Activated CD4-positive, alpha-beta T cell treated with anti-CD3 and anti-CD28 coated beads, Interleukin-2, amount 10 ng/mL, durations not matched to agents 24 days and 14 days (primary cell): ENCODE measurements at regions not wholly inside any gene's neighbourhood (a gene's known extent, or its start where the extent isn't known, plus 50 kb on each side); places are given as distances from the start of the nearest gene placed in this dataset.

Source experiments
- DNase-seq: peaks from one replicate; pipeline ENCODE4 v3.0.0; 2022
- H3K27ac Mint-ChIP-seq: one replicate; pipeline ENCODE4 v1.8.0; 2022; ENCODE audit warnings: mild to moderate bottlenecking, mixed read lengths
- H3K27me3 Mint-ChIP-seq: one replicate; pipeline ENCODE4 v1.8.0; 2022; ENCODE audit warnings: mixed read lengths
- H3K36me3 Mint-ChIP-seq: one replicate; pipeline ENCODE4 v1.8.0; 2022; ENCODE audit warnings: low read depth, mild to moderate bottlenecking, mixed read lengths
- H3K4me1 Mint-ChIP-seq: one replicate; pipeline ENCODE4 v1.8.0; 2021; ENCODE audit warnings: mixed read lengths
- H3K4me3 Mint-ChIP-seq: one replicate; pipeline ENCODE4 v1.8.0; 2022; ENCODE audit warnings: mild to moderate bottlenecking, moderate library complexity, mixed read lengths
- H3K9me3 Mint-ChIP-seq: one replicate; pipeline ENCODE4 v1.8.0; 2021; ENCODE audit warnings: mixed read lengths
- intact Hi-C: fragments of 100-400 bp; cut with micrococcal nuclease; formaldehyde crosslinking; loops from one replicate; pipeline ENCODE4 v1.15.1; 2023

DNA sequence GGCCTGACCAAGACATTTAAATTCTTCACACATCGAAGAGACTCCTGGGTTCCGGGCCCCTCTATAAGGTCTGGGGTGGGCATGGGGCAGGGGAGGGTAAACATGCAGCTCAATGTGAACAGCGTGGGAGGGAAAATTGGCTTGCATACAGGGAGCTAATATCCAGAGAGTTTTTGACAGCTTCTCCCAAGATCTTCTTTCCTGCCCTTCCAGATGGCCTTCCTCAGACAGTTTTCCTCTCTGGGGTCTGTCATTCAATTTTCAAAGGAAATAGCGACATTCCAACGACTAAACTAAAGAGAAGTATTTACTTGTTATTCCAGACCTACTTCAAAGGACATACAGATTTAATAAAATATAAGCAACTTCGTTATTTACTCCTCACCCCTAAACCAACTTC, 1030.6 kb downstream of the MCTP2 start:
- Mint-ChIP-seq H3K4me3 (no peak overlapping the region), H3K4me1 (peaks cover 12% of the 10 kb centered on the region), H3K27me3 (peaks cover 61% of the 10 kb centered on the region), H3K27ac (no peak overlapping the region), H3K36me3 (no peaks in the 10 kb centered on the region), H3K9me3 (no peaks in the 10 kb centered on the region)
- no peak for DNase-seq
- intact Hi-C loops, result no loop called here

DNA sequence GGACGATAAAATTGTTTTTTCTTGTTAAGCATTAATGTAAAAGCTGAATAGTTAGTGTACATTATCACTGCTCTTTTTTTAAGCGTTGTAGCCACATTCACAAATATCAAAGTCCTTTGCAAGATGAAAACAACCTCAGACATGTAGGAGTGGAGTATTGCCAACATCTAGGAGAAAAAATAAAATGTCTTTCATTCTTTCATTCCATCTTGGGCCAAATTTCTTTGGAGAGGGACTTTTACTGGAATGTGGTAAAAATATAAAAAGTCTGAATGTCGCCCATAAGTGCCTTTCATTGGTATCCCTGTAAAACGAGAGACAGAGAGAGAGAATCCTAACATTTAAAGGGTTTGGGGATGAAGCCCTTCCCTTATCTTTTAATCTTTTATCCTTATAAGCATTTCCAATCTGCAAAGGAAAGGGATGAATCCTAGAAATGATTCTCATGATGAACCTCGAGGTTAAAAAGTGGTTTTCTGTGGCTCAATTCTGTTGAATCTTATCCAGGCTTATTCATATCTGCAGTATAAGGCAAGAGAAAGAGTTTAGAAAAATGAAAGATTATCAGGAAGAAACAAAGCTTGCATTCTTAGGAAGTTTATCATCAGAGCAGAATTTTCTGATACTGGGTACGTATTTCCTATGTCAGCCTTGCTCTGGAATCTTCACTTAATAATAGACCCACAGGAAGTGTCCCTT, 1031.7 kb downstream of the MCTP2 start:
- Mint-ChIP-seq H3K27ac (no peak overlapping the region), H3K9me3 (peaks cover 4% of the 10 kb centered on the region), H3K4me1 (peaks cover 14% of the 10 kb centered on the region), H3K4me3 (no peak overlapping the region), H3K36me3 (no peaks in the 10 kb centered on the region), H3K27me3 (peaks cover 65% of the 10 kb centered on the region)
- no peak for DNase-seq
- intact Hi-C loops, result no loop called here

DNA sequence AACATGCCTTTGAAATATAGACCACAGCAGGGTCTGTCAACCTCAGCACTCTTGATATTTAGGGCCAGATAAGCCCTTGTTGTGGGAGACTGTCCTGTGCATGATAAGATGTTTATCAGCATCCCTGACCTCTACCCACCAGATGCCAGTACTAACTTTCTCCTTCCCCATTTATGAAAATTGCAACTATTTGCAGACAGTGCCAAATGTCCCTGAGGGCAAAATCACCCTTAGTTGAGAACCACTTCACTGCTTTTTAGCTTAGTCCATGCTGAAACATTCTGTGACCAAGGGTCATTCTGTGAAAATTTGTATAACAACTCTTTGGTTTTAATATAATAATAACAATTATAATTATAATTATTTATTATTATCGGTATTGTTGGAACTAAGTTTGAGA, 1032.4 kb downstream of the MCTP2 start:
- Mint-ChIP-seq H3K27ac (no peak overlapping the region), H3K4me1 (peaks cover 14% of the 10 kb centered on the region), H3K9me3 (peaks cover 4% of the 10 kb centered on the region), H3K27me3 (peaks cover 66% of the 10 kb centered on the region), H3K4me3 (no peak overlapping the region), H3K36me3 (no peaks in the 10 kb centered on the region)
- DNase-seq, result no peak
- intact Hi-C loops, result no loop called here

DNA sequence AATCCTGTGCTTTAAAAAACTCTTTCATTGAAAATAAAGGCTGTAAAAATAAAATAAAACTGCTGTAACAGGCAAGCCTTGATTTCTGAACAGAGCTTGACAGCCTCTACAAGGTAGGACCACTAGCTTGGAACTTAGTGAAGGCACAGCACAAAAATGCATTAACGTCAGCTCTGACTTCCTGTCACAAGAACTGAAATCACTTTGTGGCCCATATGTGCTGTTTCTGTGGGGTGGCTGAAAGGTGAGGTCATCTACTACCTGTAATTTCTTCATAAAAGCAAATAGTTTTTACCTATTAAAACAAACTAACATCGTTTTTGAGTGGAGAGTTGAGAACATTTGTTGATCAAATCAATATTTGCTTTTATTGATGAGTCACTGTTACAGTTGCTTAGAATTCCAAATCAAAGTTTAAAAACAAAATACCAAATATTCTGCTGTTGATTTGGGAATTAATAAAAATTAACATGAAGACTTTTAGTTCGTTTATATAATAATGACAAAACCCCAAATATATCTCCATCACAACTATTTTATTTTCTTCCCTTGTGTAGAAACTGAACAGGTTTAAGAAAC, 1034.1 kb downstream of the MCTP2 start:
- Mint-ChIP-seq H3K9me3 (peaks cover 4% of the 10 kb centered on the region), H3K36me3 (no peaks in the 10 kb centered on the region), H3K27ac (no peak overlapping the region), H3K27me3 (peaks cover 53% of the 10 kb centered on the region), H3K4me1 (peaks cover 4% of the 10 kb centered on the region), H3K4me3 (no peak overlapping the region)
- intact Hi-C loops, result no loop called here
- DNase-seq, result peak; percentile 60

DNA sequence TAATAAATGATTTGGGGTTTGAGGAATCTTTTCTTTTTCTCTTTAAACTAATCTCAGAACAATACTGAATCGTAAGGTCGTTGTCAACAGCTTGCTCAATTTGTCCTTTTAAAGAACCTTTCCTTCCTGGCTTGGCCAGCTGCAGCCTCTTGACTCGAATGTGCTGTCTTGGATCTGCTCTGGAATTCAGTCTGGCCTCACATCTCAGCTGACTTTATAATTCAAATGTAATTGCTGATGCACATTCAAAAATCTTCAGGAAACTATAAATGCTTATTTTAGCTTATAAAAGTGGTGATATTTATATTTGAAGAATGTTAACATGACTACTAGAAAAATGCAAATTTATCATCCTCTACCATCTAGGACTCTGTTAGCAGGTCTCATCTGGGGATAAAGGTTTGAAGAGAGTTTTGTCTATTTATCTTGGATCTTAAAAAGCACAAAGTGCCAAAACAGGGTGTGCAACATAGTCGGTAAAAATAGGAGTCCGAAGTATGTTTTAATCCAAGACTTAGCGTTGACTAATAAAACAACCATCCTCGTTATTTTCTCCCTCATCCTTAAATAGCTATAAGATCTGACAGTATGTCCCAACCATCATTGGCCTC, 1035.2 kb downstream of the MCTP2 start:
- Mint-ChIP-seq H3K9me3 (peaks cover 4% of the 10 kb centered on the region), H3K4me1 (peaks cover 4% of the 10 kb centered on the region)
- intact Hi-C loops, result no loop called here

DNA sequence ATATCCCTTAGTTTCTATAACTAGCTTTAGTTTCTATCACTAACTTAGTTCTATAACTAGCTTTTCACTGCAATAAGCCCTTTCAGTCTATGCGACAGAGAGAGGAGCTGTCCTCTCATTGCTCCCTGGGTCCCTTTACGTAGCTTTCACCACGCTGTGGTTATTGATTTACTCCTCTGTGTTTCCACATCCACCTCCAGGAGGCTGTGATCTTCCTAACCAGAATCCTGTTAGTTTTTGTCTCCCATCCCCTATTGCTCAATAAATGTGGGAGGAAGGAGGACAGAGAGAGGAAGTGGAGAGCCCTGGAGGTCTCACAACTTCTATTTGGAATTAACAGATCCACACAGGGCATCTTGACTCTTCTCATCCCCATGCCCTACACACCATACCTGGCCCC, 1036.1 kb downstream of the MCTP2 start:
- no peak overlapping the region for H3K27ac Mint-ChIP-seq
- H3K4me1 Mint-ChIP-seq, result peaks cover 4% of the 10 kb centered on the region
- intact Hi-C loops, result no loop called here
- peaks cover 41% of the 10 kb centered on the region for H3K27me3 Mint-ChIP-seq
- peaks cover 4% of the 10 kb centered on the region for H3K9me3 Mint-ChIP-seq
- H3K36me3 Mint-ChIP-seq, result no peaks in the 10 kb centered on the region
- no peak for DNase-seq
- H3K4me3 Mint-ChIP-seq, result no peak overlapping the region

More for the DNA sequence above, 1035.2 kb downstream of the MCTP2 start:
- no peak for DNase-seq
- no peaks in the 10 kb centered on the region for H3K36me3 Mint-ChIP-seq
- no peak overlapping the region for H3K27ac Mint-ChIP-seq
- no peak overlapping the region for H3K4me3 Mint-ChIP-seq
- H3K27me3 Mint-ChIP-seq, result peaks cover 46% of the 10 kb centered on the region

DNA sequence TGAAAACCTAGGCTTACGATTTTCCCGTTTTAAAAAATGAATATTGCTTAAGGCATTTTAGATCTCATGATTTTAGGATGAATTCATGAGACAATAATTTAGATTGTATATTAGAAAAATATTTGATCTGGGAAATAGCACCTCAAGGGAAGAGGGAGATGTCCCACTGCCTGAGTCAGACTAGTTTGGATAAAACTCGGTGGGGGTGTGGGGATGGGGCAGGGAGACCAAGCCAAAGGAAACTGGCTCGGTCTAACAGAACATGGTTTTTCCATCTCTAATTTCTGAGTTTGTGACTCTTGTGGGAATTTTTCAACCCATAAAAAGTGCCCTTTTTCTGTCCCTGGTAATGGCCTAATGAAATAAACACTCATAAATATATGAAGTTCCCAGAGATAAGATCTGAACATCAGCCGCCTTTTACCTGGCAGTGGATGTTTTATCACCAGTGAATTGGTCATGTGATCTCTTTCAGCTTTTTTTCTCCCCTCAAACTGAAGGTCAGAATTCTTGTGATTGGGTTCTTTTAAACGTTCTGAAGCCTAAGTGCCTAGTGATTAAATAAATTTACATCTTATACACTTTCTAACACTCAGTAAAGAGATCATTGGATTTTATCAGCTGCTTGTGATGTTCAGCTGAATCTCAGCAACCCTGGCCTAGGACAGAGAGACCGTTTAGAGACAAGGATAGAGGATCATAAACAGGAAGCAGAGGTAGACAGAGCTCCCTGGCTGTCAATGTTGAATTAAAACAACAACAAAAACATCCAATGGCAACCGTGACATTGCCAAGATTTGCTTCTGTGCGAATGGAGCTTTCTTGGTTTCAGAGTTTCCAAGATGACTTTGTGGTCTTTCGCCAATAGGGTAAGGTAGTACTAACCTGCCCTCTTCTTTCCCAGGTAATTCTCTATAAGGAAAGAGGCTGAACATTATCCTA, 1038.2 kb downstream of the MCTP2 start:
- Mint-ChIP-seq H3K27ac (no peak overlapping the region), H3K36me3 (no peaks in the 10 kb centered on the region), H3K9me3 (peaks cover 4% of the 10 kb centered on the region), H3K27me3 (peaks cover 42% of the 10 kb centered on the region), H3K4me1 (peaks cover 4% of the 10 kb centered on the region), H3K4me3 (no peak overlapping the region)
- intact Hi-C loops, result no loop called here
- DNase-seq, result no peak

DNA sequence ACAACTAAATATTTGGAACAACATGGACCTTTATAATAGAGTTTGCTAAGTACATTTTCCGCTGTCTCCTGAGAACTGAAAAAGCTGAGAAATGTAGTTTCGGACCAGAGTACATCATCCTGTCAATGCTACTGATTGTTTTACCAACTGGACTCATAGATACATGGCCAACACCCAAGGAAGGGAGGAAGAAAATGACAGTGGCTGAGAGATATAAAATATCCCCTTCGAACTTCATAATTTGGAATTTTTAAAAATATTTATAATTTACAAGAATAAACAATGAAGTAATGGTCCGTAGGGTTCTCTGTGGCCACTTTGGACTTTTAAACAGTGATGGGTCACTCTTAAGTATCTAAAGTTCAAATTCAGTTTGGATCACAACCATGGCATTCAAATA, 1042.7 kb downstream of the MCTP2 start:
- Mint-ChIP-seq H3K4me1 (no peaks in the 10 kb centered on the region), H3K27me3 (peaks cover 36% of the 10 kb centered on the region), H3K36me3 (no peaks in the 10 kb centered on the region), H3K27ac (no peak overlapping the region), H3K4me3 (no peak overlapping the region), H3K9me3 (peaks cover 7% of the 10 kb centered on the region)
- intact Hi-C loops, result no loop called here
- DNase-seq, result no peak

DNA sequence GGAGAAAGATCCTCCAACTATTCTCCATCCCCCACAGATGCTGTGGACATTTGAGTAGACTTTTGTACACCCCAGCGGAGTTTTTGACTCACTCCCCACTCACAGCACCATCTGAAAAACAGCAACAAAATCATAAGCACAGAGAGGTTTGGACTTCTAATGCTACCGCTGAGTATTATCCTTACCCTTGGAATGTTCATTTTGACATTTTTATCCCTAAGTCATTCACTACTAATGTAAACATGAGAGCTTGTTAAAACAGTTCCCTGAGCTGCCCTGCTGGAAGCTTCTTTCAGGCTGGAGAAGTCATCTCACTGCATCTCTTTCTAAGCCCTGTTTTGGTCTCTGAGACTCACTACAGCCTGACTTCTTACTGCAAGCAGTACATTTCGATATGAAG, 1045.9 kb downstream of the MCTP2 start:
- H3K27me3 Mint-ChIP-seq, result peaks cover 47% of the 10 kb centered on the region

DNA sequence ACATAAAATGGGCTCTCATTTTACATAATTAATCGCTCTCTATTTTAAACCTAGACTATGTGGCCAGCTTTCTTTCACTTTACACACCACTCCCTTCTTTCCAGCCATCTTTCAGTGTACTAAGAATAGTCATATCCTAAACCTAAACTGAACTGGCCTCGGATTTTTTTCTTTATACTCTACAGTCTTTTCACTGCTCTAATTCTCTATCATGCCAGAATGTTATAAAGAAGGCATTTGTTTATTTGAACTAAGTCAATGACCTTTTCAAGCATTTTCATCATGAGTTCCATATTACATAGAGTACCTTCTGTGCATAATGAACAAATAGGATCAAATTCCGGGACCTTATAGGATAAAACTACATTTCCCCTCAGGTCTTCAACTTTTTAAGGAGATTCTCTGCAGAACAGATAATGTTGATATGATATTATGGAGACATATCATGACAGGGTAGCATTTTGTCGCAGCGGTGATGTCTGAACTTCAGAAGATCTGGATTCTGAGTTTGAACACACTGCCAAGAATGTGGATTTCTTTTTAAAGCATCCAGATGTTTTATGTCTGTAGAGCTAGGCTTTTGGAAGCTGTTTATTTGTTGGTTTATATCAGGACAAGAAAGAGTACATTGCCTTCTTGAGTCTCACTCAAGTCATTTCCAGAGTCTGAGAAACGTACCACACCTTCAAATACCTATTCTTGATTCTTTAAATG, 1047.3 kb downstream of the MCTP2 start:
- H3K9me3 Mint-ChIP-seq, result peaks cover 11% of the 10 kb centered on the region
- no peak overlapping the region for H3K27ac Mint-ChIP-seq
- intact Hi-C loops, result no loop called here
- no peak overlapping the region for H3K4me3 Mint-ChIP-seq
- no peak for DNase-seq
- no peaks in the 10 kb centered on the region for H3K36me3 Mint-ChIP-seq
- peaks cover 45% of the 10 kb centered on the region for H3K27me3 Mint-ChIP-seq
- peaks cover 9% of the 10 kb centered on the region for H3K4me1 Mint-ChIP-seq

More for the DNA sequence above, 1045.9 kb downstream of the MCTP2 start:
- H3K36me3 Mint-ChIP-seq, result no peaks in the 10 kb centered on the region
- peaks cover 7% of the 10 kb centered on the region for H3K9me3 Mint-ChIP-seq
- H3K4me3 Mint-ChIP-seq, result no peak overlapping the region
- DNase-seq, result no peak
- H3K4me1 Mint-ChIP-seq, result peaks cover 6% of the 10 kb centered on the region
- intact Hi-C loops, result no loop called here
- no peak overlapping the region for H3K27ac Mint-ChIP-seq

DNA sequence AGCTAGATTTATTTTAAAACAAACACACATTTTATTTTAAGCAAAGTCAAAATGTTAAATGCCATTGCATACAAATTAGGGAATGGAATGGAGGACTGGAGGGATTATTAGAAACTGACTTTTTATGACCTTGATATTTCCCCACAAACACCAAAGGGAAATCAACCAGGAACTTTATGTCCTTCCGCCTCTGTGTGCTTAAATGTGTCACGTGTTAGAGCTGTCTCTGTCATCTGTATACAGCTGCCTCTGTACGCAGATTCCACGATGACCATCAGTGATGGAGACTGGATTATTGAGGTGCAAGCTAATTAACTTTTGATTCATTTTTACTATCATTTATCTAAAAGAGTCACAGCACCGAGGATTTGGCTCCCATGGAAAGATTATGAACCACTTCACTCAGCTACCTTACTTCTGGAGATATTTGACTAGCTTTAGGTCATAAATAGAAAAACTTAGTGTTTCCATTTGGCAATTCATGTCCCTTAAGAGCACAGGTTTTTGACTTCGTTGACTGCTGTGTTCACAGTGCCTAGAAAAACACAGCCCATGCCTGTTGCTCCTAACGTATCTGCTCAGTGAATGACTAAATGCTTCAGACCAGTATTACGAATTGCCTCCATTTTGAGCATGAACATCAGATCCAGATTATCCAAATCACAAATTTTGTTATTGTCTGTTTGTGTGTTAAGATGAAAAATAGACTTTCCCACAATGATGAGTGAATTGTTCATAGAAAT, 1048.1 kb downstream of the MCTP2 start:
- H3K36me3 Mint-ChIP-seq, result no peaks in the 10 kb centered on the region
- intact Hi-C loops, result loop anchor here (10.0 kb wide), 2 partner anchors 595 to 715 kb away; no protein-coding TSS in a partner anchor
- no peak overlapping the region for H3K27ac Mint-ChIP-seq
- DNase-seq, result no peak
- H3K4me3 Mint-ChIP-seq, result no peak overlapping the region
- H3K4me1 Mint-ChIP-seq, result peaks cover 14% of the 10 kb centered on the region
- peaks cover 11% of the 10 kb centered on the region for H3K9me3 Mint-ChIP-seq
- peaks cover 43% of the 10 kb centered on the region for H3K27me3 Mint-ChIP-seq

DNA sequence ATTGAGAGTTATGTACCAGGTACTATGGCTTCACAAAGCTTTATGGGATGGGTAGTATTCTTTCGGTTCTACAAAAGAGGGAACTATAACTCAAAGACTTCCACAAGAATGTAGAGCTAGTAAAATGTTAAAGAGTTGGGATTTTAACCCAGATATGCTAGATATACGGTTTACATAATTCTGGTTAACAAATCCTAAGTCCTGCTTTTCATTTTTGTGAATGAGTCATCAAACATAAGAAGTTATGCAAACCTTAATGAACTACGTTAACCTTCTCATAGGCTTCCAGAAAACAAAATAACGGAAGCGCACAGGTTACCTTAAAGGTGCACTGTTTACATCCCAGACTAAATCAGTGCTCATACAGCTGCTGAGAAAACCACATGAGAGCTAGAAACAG, 1049.3 kb downstream of the MCTP2 start:
- Mint-ChIP-seq H3K27ac (no peak overlapping the region), H3K36me3 (no peaks in the 10 kb centered on the region), H3K4me1 (peaks cover 26% of the 10 kb centered on the region), H3K4me3 (no peak overlapping the region), H3K9me3 (peaks cover 7% of the 10 kb centered on the region), H3K27me3 (peaks cover 36% of the 10 kb centered on the region)
- intact Hi-C loops, result loop anchor here (10.0 kb wide), 2 partner anchors 594 to 714 kb away; no protein-coding TSS in a partner anchor
- no peak for DNase-seq

DNA sequence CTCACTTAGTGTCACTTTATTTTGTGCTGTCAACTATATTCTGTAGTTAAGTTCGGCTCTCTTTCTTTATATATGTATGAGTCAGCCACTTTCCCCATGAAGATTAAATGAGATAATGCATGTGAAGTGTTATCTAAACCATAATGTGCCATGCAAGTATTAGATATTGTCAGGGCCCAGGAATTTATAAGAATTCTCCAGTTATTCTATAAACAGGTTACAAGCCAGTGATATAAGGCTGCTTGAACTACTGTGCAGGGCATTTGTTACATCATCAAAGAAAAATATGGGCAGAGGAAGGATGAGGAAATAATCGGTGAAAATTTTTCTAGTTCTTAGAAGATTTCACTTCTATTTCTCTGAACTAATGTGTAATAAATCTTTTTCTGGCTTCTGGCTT, 1049.0 kb upstream of the NR2F2 start:
- H3K27ac Mint-ChIP-seq, result no peak overlapping the region
- H3K4me1 Mint-ChIP-seq, result peaks cover 30% of the 10 kb centered on the region
- H3K9me3 Mint-ChIP-seq, result peaks cover 7% of the 10 kb centered on the region
- no peaks in the 10 kb centered on the region for H3K36me3 Mint-ChIP-seq
- H3K4me3 Mint-ChIP-seq, result no peak overlapping the region
- H3K27me3 Mint-ChIP-seq, result peaks cover 34% of the 10 kb centered on the region
- intact Hi-C loops, result loop anchor here (10.0 kb wide), 2 partner anchors 593 to 713 kb away; no protein-coding TSS in a partner anchor
- DNase-seq, result no peak
